HCT116 (cell line): ENCODE measurements at regions not wholly inside any gene's neighbourhood (a gene's known extent, or its start where the extent isn't known, plus 50 kb on each side); places are given as distances from the start of the nearest gene placed in this dataset.

Experiments used
- ATAC-seq: fragments of 200-7000 bp; cut with Tn5 transposase; 2 replicates; pipeline ENCODE4 v1.9.1; 2020; ENCODE audit warnings: mild to moderate bottlenecking, moderate library complexity
- BruUV-seq: library from RNA; stranded (reverse); fragments of 400-500 nt; replicated peaks from 2 replicates; lab custom pipeline; 2021; lab: Mats Ljungman, UMichigan
- CTCF ChIA-PET: fragments of 300-600 bp; sonication (Branson Sonifier 250); formaldehyde crosslinking; loops from one replicate; lab custom pipeline; 2021; ENCODE audit warnings: antibody characterized with exemption; lab: Charles Lee
- POLR2A ChIA-PET: fragments of 300-600, 350-600 bp; sonication (Branson Sonifier 250); formaldehyde crosslinking; loops from one replicate; lab custom pipeline; 2021; ENCODE audit warnings: antibody characterized with exemption; lab: Charles Lee
- RAD21 ChIA-PET, 2 experiments: fragments of 300-600 bp; sonication (Branson Sonifier 250); formaldehyde crosslinking; loops; one replicate each; lab custom pipeline; 2023; ENCODE audit warnings: low total read pairs in 2 of 2; ENCODE audit not compliant: uncharacterized antibody in 2 of 2, unreplicated experiment in 2 of 2, low non-redundant PET in 1 of 2; lab: Charles Lee
- DNase-seq: peaks from one replicate; pipeline ENCODE4 v3.0.0-alpha.2; 2010; ENCODE audit warnings: low read depth, low spot score
- H2AFZ ChIP-seq: fragments of 200-600 bp; shearing (Covaris generic), sonication (generic); 2 replicates; pipeline ENCODE4 v1.6.1; 2017; ENCODE audit warnings: low read depth, mixed run types, mixed read lengths, antibody characterized with exemption, low read length; ENCODE audit not compliant: poor library complexity, severe bottlenecking
- H3K27ac ChIP-seq: 2 replicates; pipeline ENCODE4 v1.5.1; 2012; ENCODE audit warnings: low read depth, low read length
- H3K27me3 ChIP-seq: fragments of 200-600 bp; sonication (generic); 2 replicates; pipeline ENCODE4 v1.6.1; 2016; ENCODE audit warnings: mixed run types, low read length, mixed read lengths; ENCODE audit not compliant: insufficient read depth
- H3K36me3 ChIP-seq, 2 experiments: fragments of 200-500 bp in 1 of 2; fragments of 200-600 bp in 1 of 2; sonication (Bioruptor generic) in 1 of 2; sonication (generic) in 1 of 2; 2 replicates each; pipeline versions ENCODE4 v1.5.1 to v1.6.1; 2014 to 2016; ENCODE audit warnings: low read length in 2 of 2, inconsistent platforms in 1 of 2, mixed read lengths in 1 of 2, mixed run types in 1 of 2; ENCODE audit not compliant: insufficient read depth in 2 of 2, control insufficient read depth in 1 of 2
- H3K4me1 ChIP-seq, 2 experiments: fragments of 200-600 bp in 1 of 2; sonication (generic) in 1 of 2; 2 replicates each; pipeline versions ENCODE4 v1.5.1 to v1.6.1; 2012 to 2017; ENCODE audit warnings: low read length in 2 of 2, inconsistent platforms in 1 of 2, mild to moderate bottlenecking in 1 of 2, mixed read lengths in 1 of 2, mixed run types in 1 of 2, moderate library complexity in 1 of 2; ENCODE audit not compliant: insufficient read depth in 2 of 2, control insufficient read depth in 1 of 2
- H3K4me2 ChIP-seq: fragments of 200-600 bp; sonication (generic); 2 replicates; pipeline ENCODE4 v1.6.1; 2017; ENCODE audit warnings: mixed run types, low read length, mixed read lengths
- H3K4me3 ChIP-seq, 2 experiments: fragments of 200-600 bp in 1 of 2; sonication (generic) in 1 of 2; replicated peaks in 1 of 2; 2 replicates each; pipeline ENCODE4 v1.5.1; 2011 to 2016; ENCODE audit warnings: low read length in 2 of 2, control low read depth in 1 of 2, low read depth in 1 of 2, mild to moderate bottlenecking in 1 of 2, mixed read lengths in 1 of 2, mixed run types in 1 of 2
- H3K79me2 ChIP-seq: fragments of 200-600 bp; sonication (generic); 2 replicates; pipeline ENCODE4 v1.6.1; 2017; ENCODE audit warnings: mild to moderate bottlenecking, mixed run types, low read length, moderate library complexity, mixed read lengths; ENCODE audit not compliant: insufficient read depth
- H3K9ac ChIP-seq: fragments of 200-600 bp; sonication (generic); 2 replicates; pipeline ENCODE4 v1.6.1; 2016; ENCODE audit warnings: low read length, mixed read lengths
- H3K9me2 ChIP-seq: fragments of 200-600 bp; sonication (generic), shearing (Covaris generic); 2 replicates; pipeline ENCODE4 v1.6.1; 2017; ENCODE audit warnings: mixed run types, mild to moderate bottlenecking, moderate library complexity; ENCODE audit not compliant: insufficient read depth
- H3K9me3 ChIP-seq, 2 experiments: fragments of 200-500 bp in 1 of 2; fragments of 200-600 bp in 1 of 2; sonication (Bioruptor generic) in 1 of 2; sonication (generic) in 1 of 2; 2 replicates each; pipeline ENCODE4 v1.6.1; 2014 to 2017; ENCODE audit warnings: low read length in 2 of 2, mixed read lengths in 2 of 2, inconsistent platforms in 1 of 2, low read depth in 1 of 2, mild to moderate bottlenecking in 1 of 2, mixed run types in 1 of 2, moderate library complexity in 1 of 2; ENCODE audit not compliant: control insufficient read depth in 1 of 2, insufficient read depth in 1 of 2
- H4K20me1 ChIP-seq: fragments of 200-600 bp; sonication (generic), shearing (Covaris generic); 2 replicates; pipeline ENCODE4 v1.6.1; 2017; ENCODE audit warnings: mixed run types, mild to moderate bottlenecking, moderate library complexity; ENCODE audit not compliant: insufficient read depth
- CBX3 ChIP-seq: IDR thresholded peaks from 2 replicates; pipeline ENCODE4 v1.6.1; 2012; ENCODE audit warnings: low read depth
- CEBPB ChIP-seq: IDR thresholded peaks from 2 replicates; pipeline ENCODE4 v1.6.1; 2012; ENCODE audit warnings: low read depth
- ELF1 ChIP-seq: IDR thresholded peaks from 2 replicates; pipeline ENCODE4 v1.6.1; 2012; ENCODE audit warnings: low read depth, borderline replicate concordance
- JUND ChIP-seq: IDR thresholded peaks from 2 replicates; pipeline ENCODE4 v1.6.1; 2012
- RAD21 ChIP-seq: IDR thresholded peaks from 2 replicates; pipeline ENCODE4 v1.6.1; 2012; ENCODE audit warnings: low read depth, mild to moderate bottlenecking
- SRF ChIP-seq: IDR thresholded peaks from 2 replicates; pipeline ENCODE4 v1.6.1; 2012; ENCODE audit warnings: low read depth
- YY1 ChIP-seq: IDR thresholded peaks from 2 replicates; pipeline ENCODE4 v1.6.1; 2011; ENCODE audit warnings: low read length, low read depth, moderate library complexity, mild to moderate bottlenecking; ENCODE audit not compliant: insufficient replicate concordance; ENCODE audit errors: extremely low read depth
- ZFX ChIP-seq: fragments of 450-650 bp; IDR thresholded peaks from 2 replicates; pipeline ENCODE4 v1.6.1; 2017
- ZNF274 ChIP-seq: fragments of 200-500 bp; sonication (Bioruptor generic); IDR thresholded peaks from 2 replicates; pipeline ENCODE4 v1.6.1; 2014; ENCODE audit warnings: mild to moderate bottlenecking, low read depth, low read length, inconsistent platforms
- intact Hi-C: fragments of 100-400 bp; cut with micrococcal nuclease; formaldehyde crosslinking; loops from 2 replicates; pipeline ENCODE4 v1.10.0; 2022
- TF ChIP-seq, protein P1 (sequence below), 3 experiments: fragments of 200-600 bp in 1 of 3; sonication (generic) in 1 of 3; IDR thresholded peaks in 2 of 3; conservative IDR thresholded peaks in 1 of 3; 2 replicates each; pipeline ENCODE4 v1.5.1; 2012 to 2017; ENCODE audit warnings: low read depth in 2 of 3, low read length in 2 of 3, antibody characterized with exemption in 1 of 3, borderline replicate concordance in 1 of 3, control low read depth in 1 of 3, mild to moderate bottlenecking in 1 of 3, mixed read lengths in 1 of 3, mixed run types in 1 of 3, moderate library complexity in 1 of 3; ENCODE audit not compliant: insufficient read depth in 1 of 3

DNA sequence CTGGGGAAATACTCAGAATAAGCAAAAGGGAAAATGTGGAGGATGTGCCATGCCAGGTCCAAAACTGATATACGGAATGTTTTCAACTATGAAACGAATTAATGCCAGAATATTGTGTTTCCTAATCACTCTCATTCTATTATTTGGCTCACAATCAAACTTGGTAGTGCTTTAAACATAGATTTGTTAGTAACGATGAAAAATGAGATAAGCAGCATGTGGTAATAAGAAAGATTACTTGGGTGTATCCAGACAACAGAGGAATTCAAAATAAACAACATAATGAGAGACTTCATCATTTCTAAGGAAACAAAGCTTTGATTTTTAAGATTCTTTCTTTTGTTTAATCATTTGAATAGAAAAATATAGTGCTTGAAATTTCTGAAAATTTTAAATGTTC, 237.3 kb downstream of the TACR3 start (continued):
- TF ChIP-seq JUND: no peak

DNA sequence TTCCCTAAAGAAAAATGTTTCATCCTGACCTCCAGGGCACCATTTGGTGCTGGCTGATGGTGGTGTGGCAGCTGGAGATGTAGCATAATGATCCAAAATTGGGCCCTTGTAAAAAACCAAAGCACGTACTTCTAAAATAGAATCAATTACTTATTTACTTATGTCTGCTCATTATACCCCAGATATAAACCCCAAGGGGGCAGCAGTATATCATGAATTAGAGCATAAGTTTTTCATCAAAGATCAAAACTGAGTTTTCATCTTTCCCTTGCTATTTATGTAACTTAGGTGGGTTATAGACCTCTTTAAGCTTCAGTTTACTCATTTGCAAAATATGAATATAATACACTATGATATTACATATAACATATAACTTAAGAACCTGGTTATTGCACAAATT, 241.1 kb downstream of the TACR3 start:
- Histone ChIP-seq H3K4me3 (no peak overlapping the region), H3K27ac (no peak overlapping the region), H2AFZ (no peak overlapping the region), H3K9me2 (no peaks in the 10 kb centered on the region), H3K4me1 (no peaks in the 10 kb centered on the region), H3K36me3 (no peaks in the 10 kb centered on the region), H4K20me1 (no peaks in the 10 kb centered on the region), H3K9ac (no peak overlapping the region), H3K79me2 (no peaks in the 10 kb centered on the region), H3K9me3 (no peaks in the 10 kb centered on the region), H3K27me3 (no peaks in the 10 kb centered on the region), H3K4me2 (no peak overlapping the region)
- RAD21 ChIA-PET: no interaction called here
- CTCF ChIA-PET: no interaction called here
- BruUV-seq: no TSS peak
- ATAC-seq: no peak
- intact Hi-C loops: loop anchor here (1.0 to 5.0 kb wide), 4 partner anchors 308 to 516 kb away; no protein-coding TSS in a partner anchor
- no peak for DNase-seq
- TF ChIP-seq CBX3 (no peak), ZNF274 (no peak), YY1 (no peak), RAD21 (peak; percentile 72), CEBPB (no peak), ELF1 (no peak), SRF (no peak), ZFX (no peak), JUND (no peak)
- TF ChIP-seq, protein P1, sequence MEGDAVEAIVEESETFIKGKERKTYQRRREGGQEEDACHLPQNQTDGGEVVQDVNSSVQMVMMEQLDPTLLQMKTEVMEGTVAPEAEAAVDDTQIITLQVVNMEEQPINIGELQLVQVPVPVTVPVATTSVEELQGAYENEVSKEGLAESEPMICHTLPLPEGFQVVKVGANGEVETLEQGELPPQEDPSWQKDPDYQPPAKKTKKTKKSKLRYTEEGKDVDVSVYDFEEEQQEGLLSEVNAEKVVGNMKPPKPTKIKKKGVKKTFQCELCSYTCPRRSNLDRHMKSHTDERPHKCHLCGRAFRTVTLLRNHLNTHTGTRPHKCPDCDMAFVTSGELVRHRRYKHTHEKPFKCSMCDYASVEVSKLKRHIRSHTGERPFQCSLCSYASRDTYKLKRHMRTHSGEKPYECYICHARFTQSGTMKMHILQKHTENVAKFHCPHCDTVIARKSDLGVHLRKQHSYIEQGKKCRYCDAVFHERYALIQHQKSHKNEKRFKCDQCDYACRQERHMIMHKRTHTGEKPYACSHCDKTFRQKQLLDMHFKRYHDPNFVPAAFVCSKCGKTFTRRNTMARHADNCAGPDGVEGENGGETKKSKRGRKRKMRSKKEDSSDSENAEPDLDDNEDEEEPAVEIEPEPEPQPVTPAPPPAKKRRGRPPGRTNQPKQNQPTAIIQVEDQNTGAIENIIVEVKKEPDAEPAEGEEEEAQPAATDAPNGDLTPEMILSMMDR (IDR thresholded peaks at IDR 0.05 in 2 of 3, conservative IDR thresholded peaks at IDR 0.05 in 1 of 3; ENCODE audit: borderline replicate concordance in 1 of 3, insufficient read depth in 1 of 3, low read depth in 2 of 3, low read length in 2 of 3): peak in 2 of 3 experiments; percentile 42 to 44; a peak in 3 of 6 replicates
- POLR2A ChIA-PET: no interaction called here
